ENCODE measurements at regions not wholly inside any gene's neighbourhood (a gene's known extent, or its start where the extent isn't known, plus 50 kb on each side); places are given as distances from the start of the nearest gene placed in this dataset.

DNA sequence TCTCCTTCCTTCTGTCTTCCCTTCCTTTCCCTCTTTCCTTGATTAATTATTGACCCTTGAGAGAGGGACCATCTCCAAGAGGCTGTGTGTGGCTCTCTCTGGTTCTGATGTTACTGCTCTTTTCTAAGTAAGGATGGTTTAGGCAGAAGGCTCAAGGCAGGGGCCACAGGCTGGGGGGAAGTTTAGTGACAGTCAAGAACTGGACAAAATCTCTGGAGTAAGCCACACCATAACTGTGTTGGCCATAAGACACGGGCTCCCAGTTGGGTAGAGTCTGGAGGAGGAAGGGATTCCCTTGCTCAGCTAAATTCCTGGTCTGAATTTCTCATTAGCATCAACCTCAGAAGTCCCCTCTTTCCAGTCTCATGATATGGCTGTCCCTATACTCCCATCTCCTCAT is 74.7 kb downstream of the BUD13 start:
- Histone ChIP-seq H3K4me1 (ENCODE audit: control insufficient read depth, insufficient read depth, low read length) (no peaks in the 10 kb centered on the region), H3K9ac (ENCODE audit: low read length in 2 of 2) (no peak overlapping the region), H3K27ac (ENCODE audit: low read length) (no peak overlapping the region), H3K36me3 (ENCODE audit: control insufficient read depth in 2 of 2, insufficient read depth in 2 of 2, low read length in 2 of 2) (no peaks in the 10 kb centered on the region), H3K9me3 (ENCODE audit: control insufficient read depth in 2 of 2, low read length in 2 of 2) (no peaks in the 10 kb centered on the region), H3K27me3 (ENCODE audit: control insufficient read depth in 1 of 2, insufficient read depth in 2 of 2, low read length in 2 of 2) (peaks cover 0 to 7% of the 10 kb centered on the region in 2 donors), H3K4me3 (ENCODE audit: low read length in 2 of 2) (no peak overlapping the region)

DNA sequence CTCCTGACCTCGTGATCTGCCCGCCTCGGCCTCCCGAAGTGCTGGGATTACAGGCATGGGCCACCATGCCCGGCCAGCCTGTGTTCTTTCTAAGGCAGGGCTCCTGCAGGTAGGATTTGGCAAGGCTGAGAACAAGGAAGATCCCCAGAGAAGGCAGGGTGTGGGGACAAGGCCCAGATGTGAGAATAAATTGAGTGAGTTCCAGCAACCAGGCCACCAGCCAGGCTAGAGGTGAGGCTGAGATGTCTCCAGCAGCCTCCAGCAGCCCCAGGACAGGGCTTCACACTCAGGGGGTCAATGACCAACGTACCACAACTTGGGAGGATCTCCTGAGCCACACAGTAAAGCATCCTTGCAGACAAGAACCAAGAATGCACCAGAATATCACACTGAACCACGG is 75.1 kb downstream of the BUD13 start:
- H3K36me3 ChIP-seq (ENCODE audit: control insufficient read depth in 2 of 2, insufficient read depth in 2 of 2, low read length in 2 of 2), result no peaks in the 10 kb centered on the region
- H3K9ac ChIP-seq (ENCODE audit: low read length in 2 of 2), result no peak overlapping the region
- no peak overlapping the region for H3K4me3 ChIP-seq (ENCODE audit: low read length in 2 of 2)
- H3K27me3 ChIP-seq (ENCODE audit: control insufficient read depth in 1 of 2, insufficient read depth in 2 of 2, low read length in 2 of 2), result peaks cover 0 to 7% of the 10 kb centered on the region in 2 donors
- H3K4me1 ChIP-seq (ENCODE audit: control insufficient read depth, insufficient read depth, low read length), result no peaks in the 10 kb centered on the region
- H3K9me3 ChIP-seq (ENCODE audit: control insufficient read depth in 2 of 2, low read length in 2 of 2), result no peaks in the 10 kb centered on the region
- H3K27ac ChIP-seq (ENCODE audit: low read length), result no peak overlapping the region

GRCh38 chr11:116697011-116697410 is 75.8 kb downstream of the BUD13 start:
- peaks cover 4 to 7% of the 10 kb centered on the region in 2 donors for H3K27me3 ChIP-seq (ENCODE audit: control insufficient read depth in 1 of 2, insufficient read depth in 2 of 2, low read length in 2 of 2)
- H3K27ac ChIP-seq (ENCODE audit: low read length), result no peak overlapping the region
- H3K9me3 ChIP-seq (ENCODE audit: control insufficient read depth in 2 of 2, low read length in 2 of 2), result no peaks in the 10 kb centered on the region
- no peaks in the 10 kb centered on the region for H3K36me3 ChIP-seq (ENCODE audit: control insufficient read depth in 2 of 2, insufficient read depth in 2 of 2, low read length in 2 of 2)
- H3K9ac ChIP-seq (ENCODE audit: low read length in 2 of 2), result no peak overlapping the region
- no peak overlapping the region for H3K4me3 ChIP-seq (ENCODE audit: low read length in 2 of 2)
- H3K4me1 ChIP-seq (ENCODE audit: control insufficient read depth, insufficient read depth, low read length), result no peaks in the 10 kb centered on the region

GRCh38 chr11:116696381-116696941 is 76.3 kb downstream of the BUD13 start:
- H3K9me3 ChIP-seq (ENCODE audit: control insufficient read depth in 2 of 2, low read length in 2 of 2), result no peaks in the 10 kb centered on the region
- H3K9ac ChIP-seq (ENCODE audit: low read length in 2 of 2), result no peak overlapping the region
- no peak overlapping the region for H3K4me3 ChIP-seq (ENCODE audit: low read length in 2 of 2)
- no peaks in the 10 kb centered on the region for H3K36me3 ChIP-seq (ENCODE audit: control insufficient read depth in 2 of 2, insufficient read depth in 2 of 2, low read length in 2 of 2)
- H3K4me1 ChIP-seq (ENCODE audit: control insufficient read depth, insufficient read depth, low read length), result no peaks in the 10 kb centered on the region
- H3K27me3 ChIP-seq (ENCODE audit: control insufficient read depth in 1 of 2, insufficient read depth in 2 of 2, low read length in 2 of 2), result peaks cover 4 to 7% of the 10 kb centered on the region in 2 donors
- no peak overlapping the region for H3K27ac ChIP-seq (ENCODE audit: low read length)

GRCh38 chr11:116695657-116696254 is 77.0 kb downstream of the BUD13 start:
- Histone ChIP-seq H3K4me1 (ENCODE audit: control insufficient read depth, insufficient read depth, low read length) (no peaks in the 10 kb centered on the region), H3K27ac (ENCODE audit: low read length) (no peak overlapping the region), H3K4me3 (ENCODE audit: low read length in 2 of 2) (no peak overlapping the region), H3K9ac (ENCODE audit: low read length in 2 of 2) (no peak overlapping the region), H3K27me3 (ENCODE audit: control insufficient read depth in 1 of 2, insufficient read depth in 2 of 2, low read length in 2 of 2) (peaks cover 4 to 7% of the 10 kb centered on the region in 2 donors), H3K36me3 (ENCODE audit: control insufficient read depth in 2 of 2, insufficient read depth in 2 of 2, low read length in 2 of 2) (no peaks in the 10 kb centered on the region), H3K9me3 (ENCODE audit: control insufficient read depth in 2 of 2, low read length in 2 of 2) (no peaks in the 10 kb centered on the region)

- Histone ChIP-seq H3K9me3 (ENCODE audit: control insufficient read depth in 2 of 2, low read length in 2 of 2) (no peaks in the 10 kb centered on the region), H3K36me3 (ENCODE audit: control insufficient read depth in 2 of 2, insufficient read depth in 2 of 2, low read length in 2 of 2) (no peaks in the 10 kb centered on the region)
Observed at GRCh38 chr11:116694815-116695590, 77.8 kb downstream of the BUD13 start.

GRCh38 chr11:116694349-116694725 is 78.5 kb downstream of the BUD13 start:
- no peak overlapping the region for H3K9ac ChIP-seq (ENCODE audit: low read length in 2 of 2)
- no peak overlapping the region for H3K4me3 ChIP-seq (ENCODE audit: low read length in 2 of 2)
- H3K27me3 ChIP-seq (ENCODE audit: control insufficient read depth in 1 of 2, insufficient read depth in 2 of 2, low read length in 2 of 2), result peaks cover 4 to 7% of the 10 kb centered on the region in 2 donors
- H3K4me1 ChIP-seq (ENCODE audit: control insufficient read depth, insufficient read depth, low read length), result no peaks in the 10 kb centered on the region
- H3K9me3 ChIP-seq (ENCODE audit: control insufficient read depth in 2 of 2, low read length in 2 of 2), result no peaks in the 10 kb centered on the region
- H3K27ac ChIP-seq (ENCODE audit: low read length), result no peak overlapping the region
- no peaks in the 10 kb centered on the region for H3K36me3 ChIP-seq (ENCODE audit: control insufficient read depth in 2 of 2, insufficient read depth in 2 of 2, low read length in 2 of 2)

More at GRCh38 chr11:116694815-116695590, 77.8 kb downstream of the BUD13 start:
- no peaks in the 10 kb centered on the region for H3K4me1 ChIP-seq (ENCODE audit: control insufficient read depth, insufficient read depth, low read length)
- H3K9ac ChIP-seq (ENCODE audit: low read length in 2 of 2), result no peak overlapping the region
- H3K27ac ChIP-seq (ENCODE audit: low read length), result no peak overlapping the region
- peaks cover 4 to 7% of the 10 kb centered on the region in 2 donors for H3K27me3 ChIP-seq (ENCODE audit: control insufficient read depth in 1 of 2, insufficient read depth in 2 of 2, low read length in 2 of 2)
- no peak overlapping the region for H3K4me3 ChIP-seq (ENCODE audit: low read length in 2 of 2)

DNA sequence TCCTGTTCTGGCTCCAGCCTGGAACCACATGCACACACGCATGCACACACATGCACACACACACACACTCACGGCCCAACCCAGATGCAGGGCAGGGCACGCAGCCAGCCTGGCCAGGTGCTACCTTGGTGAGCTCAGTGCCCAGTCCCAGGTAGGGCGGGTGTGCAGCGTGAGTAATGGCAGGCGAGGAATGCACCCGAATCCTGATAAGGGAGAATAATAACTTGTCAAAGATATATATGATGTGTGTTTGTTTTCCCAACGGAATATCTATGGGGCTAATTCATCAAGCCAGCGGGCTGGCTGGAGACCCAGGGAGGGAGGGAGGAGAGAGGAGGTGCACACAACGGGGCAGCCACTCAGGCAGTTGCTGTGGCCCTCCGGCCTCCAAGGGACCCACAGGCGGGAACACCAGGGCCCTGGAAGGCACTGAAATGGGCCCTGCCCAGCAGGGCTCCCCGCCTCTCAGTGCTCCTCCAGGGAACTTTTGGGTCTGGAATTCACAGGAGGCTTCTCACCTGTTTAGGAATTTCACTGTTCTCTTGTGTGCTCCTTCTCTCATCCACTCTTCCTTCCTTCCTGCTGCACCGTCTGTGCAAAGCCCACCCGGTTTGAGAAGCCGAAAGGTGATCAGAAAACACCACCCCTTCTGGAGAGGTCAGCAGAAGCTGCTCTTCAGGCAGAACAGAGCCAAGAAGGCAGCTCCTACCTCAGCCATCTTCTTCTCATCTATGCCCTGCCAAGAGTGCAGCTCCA is 79.0 kb downstream of the BUD13 start:
- no peaks in the 10 kb centered on the region for H3K9me3 ChIP-seq (ENCODE audit: control insufficient read depth in 2 of 2, low read length in 2 of 2)
- no peak overlapping the region for H3K9ac ChIP-seq (ENCODE audit: low read length in 2 of 2)
- no peaks in the 10 kb centered on the region for H3K4me1 ChIP-seq (ENCODE audit: control insufficient read depth, insufficient read depth, low read length)
- no peaks in the 10 kb centered on the region for H3K36me3 ChIP-seq (ENCODE audit: control insufficient read depth in 2 of 2, insufficient read depth in 2 of 2, low read length in 2 of 2)
- H3K27ac ChIP-seq (ENCODE audit: low read length), result no peak overlapping the region
- no peak overlapping the region for H3K4me3 ChIP-seq (ENCODE audit: low read length in 2 of 2)
- peaks cover 4 to 7% of the 10 kb centered on the region in 2 donors for H3K27me3 ChIP-seq (ENCODE audit: control insufficient read depth in 1 of 2, insufficient read depth in 2 of 2, low read length in 2 of 2)

- Histone ChIP-seq H3K27me3 (ENCODE audit: control insufficient read depth in 1 of 2, insufficient read depth in 2 of 2, low read length in 2 of 2) (peaks cover 4 to 7% of the 10 kb centered on the region in 2 donors), H3K9me3 (ENCODE audit: control insufficient read depth in 2 of 2, low read length in 2 of 2) (no peaks in the 10 kb centered on the region), H3K36me3 (ENCODE audit: control insufficient read depth in 2 of 2, insufficient read depth in 2 of 2, low read length in 2 of 2) (no peaks in the 10 kb centered on the region), H3K4me3 (ENCODE audit: low read length in 2 of 2) (no peak overlapping the region), H3K9ac (ENCODE audit: low read length in 2 of 2) (no peak overlapping the region), H3K27ac (ENCODE audit: low read length) (no peak overlapping the region), H3K4me1 (ENCODE audit: control insufficient read depth, insufficient read depth, low read length) (no peaks in the 10 kb centered on the region)
Observed at GRCh38 chr11:116693102-116693570, 79.7 kb downstream of the BUD13 start.

GRCh38 chr11:116692318-116693101 is 80.3 kb downstream of the BUD13 start:
- H3K27ac ChIP-seq (ENCODE audit: low read length), result no peak overlapping the region
- H3K4me3 ChIP-seq (ENCODE audit: low read length in 2 of 2), result no peak overlapping the region
- no peak overlapping the region for H3K9ac ChIP-seq (ENCODE audit: low read length in 2 of 2)
- no peaks in the 10 kb centered on the region for H3K36me3 ChIP-seq (ENCODE audit: control insufficient read depth in 2 of 2, insufficient read depth in 2 of 2, low read length in 2 of 2)
- peaks cover 4 to 10% of the 10 kb centered on the region in 2 donors for H3K27me3 ChIP-seq (ENCODE audit: control insufficient read depth in 1 of 2, insufficient read depth in 2 of 2, low read length in 2 of 2)
- no peaks in the 10 kb centered on the region for H3K9me3 ChIP-seq (ENCODE audit: control insufficient read depth in 2 of 2, low read length in 2 of 2)
- H3K4me1 ChIP-seq (ENCODE audit: control insufficient read depth, insufficient read depth, low read length), result no peaks in the 10 kb centered on the region

Data from stomach smooth muscle (tissue), 2 donors.